Body of pancreas (tissue), 4 donors: ENCODE measurements at regions not wholly inside any gene's neighbourhood (a gene's known extent, or its start where the extent isn't known, plus 50 kb on each side); places are given as distances from the start of the nearest gene placed in this dataset.

Experiments
- ATAC-seq: fragments of 150-250 bp; one replicate; pipeline ENCODE4 v1.9.1; 2016
- DNase-seq, 4 donors: peaks; one replicate each; pipeline ENCODE4 v3.0.0-alpha.2; 2019
- H3K27ac ChIP-seq, 4 donors: fragments of 200-600 bp; sonication (generic); 1 replicate in 3 of 4; 2 replicates in 1 of 4; pipeline versions ENCODE4 v1.5.1 to v1.6.1; 2016 to 2019; ENCODE audit warnings: mild to moderate bottlenecking in 1 of 4, mixed read lengths in 1 of 4, moderate library complexity in 1 of 4
- H3K27me3 ChIP-seq, 2 donors: fragments of 200-600 bp; sonication (generic); one replicate each; pipeline ENCODE4 v1.6.0; 2016; ENCODE audit warnings: mild to moderate bottlenecking in 1 of 2
- H3K36me3 ChIP-seq, 2 donors: fragments of 200-600 bp; sonication (generic); replicated peaks in 1 of 2; 2 replicates each; pipeline ENCODE4 v1.5.1; 2016; ENCODE audit warnings: low read depth in 2 of 2; ENCODE audit not compliant: insufficient read depth in 1 of 2
- H3K4me1 ChIP-seq: fragments of 200-600 bp; sonication (generic); one replicate; pipeline ENCODE4 v1.6.0; 2016
- H3K4me3 ChIP-seq, 2 donors: fragments of 200-600 bp; sonication (generic); 1 replicate in 1 of 2; 2 replicates in 1 of 2; pipeline ENCODE4 v1.5.1; 2016 to 2019
- H3K9me3 ChIP-seq, 3 donors: fragments of 200-600 bp; sonication (generic); 1 replicate in 2 of 3; 2 replicates in 1 of 3; pipeline ENCODE4 v1.5.1; 2016
- POLR2A ChIP-seq, 3 donors: fragments of 450-650 bp; IDR thresholded peaks; one replicate each; pipeline ENCODE4 v1.6.1; 2016; ENCODE audit warnings: antibody characterized with exemption in 3 of 3, mild to moderate bottlenecking in 2 of 3
- WGBS, 2 donors: methylation state at CpG; one replicate each; pipeline ENCODE4 v1.1.5; 2017; 5-methylcytosine and 5-hydroxymethylcytosine counted together
- intact Hi-C: fragments of 100-400 bp; cut with DNase I; formaldehyde crosslinking; loops from one replicate; pipeline ENCODE4 v1.15.1; 2023
- TF ChIP-seq, protein P1 (sequence below), 7 experiments: fragments of 450-650 bp in 4 of 7; fragments of 200-600 bp in 3 of 7; sonication (generic) in 3 of 7; IDR thresholded peaks; one replicate each; pipeline ENCODE4 v1.5.1; 2016 to 2019; ENCODE audit warnings: antibody characterized with exemption in 7 of 7

DNA sequence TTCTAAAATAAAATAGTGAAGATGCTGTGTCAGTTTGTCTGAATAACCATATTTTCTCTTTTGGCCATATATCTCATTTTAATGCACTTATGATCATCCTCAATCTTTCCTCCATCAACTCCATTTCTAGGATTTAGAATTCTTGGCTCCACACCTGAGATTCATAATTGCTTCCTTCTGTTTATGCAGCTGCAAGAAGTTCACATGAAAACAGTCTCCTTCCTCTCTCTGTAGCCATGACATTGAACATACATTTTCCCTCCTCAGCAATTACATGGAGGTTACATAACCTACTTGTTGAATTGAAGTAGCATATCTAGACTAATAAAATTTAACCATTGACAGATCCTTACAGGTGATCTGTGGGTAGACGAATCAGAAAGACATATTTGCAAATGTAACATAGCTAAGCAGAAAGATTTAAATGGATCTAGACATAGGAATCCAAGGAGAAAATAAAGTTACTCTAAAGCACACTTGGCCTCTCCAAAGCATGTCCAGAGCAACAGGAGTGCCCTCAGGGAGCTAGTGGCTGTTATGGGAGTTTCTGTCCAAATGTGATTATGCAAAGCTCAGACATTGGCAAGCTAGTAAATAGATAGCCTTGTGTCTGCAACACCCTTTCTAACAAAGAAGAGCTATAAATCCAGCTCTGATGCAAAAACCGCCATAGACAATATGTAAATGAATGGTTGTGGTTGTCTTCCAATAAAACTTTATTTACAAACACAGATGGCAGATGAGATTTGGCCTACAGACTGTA is 119.9 kb upstream of the MPPED2 start:
- intact Hi-C loops, result no loop called here
- WGBS, 2 donors, result 63 to 64% methylated on average over 2 of the region's 2 CpGs
- no peak for TF ChIP-seq POLR2A (IDR thresholded peaks at IDR 0.05)
- TF ChIP-seq, protein P1, sequence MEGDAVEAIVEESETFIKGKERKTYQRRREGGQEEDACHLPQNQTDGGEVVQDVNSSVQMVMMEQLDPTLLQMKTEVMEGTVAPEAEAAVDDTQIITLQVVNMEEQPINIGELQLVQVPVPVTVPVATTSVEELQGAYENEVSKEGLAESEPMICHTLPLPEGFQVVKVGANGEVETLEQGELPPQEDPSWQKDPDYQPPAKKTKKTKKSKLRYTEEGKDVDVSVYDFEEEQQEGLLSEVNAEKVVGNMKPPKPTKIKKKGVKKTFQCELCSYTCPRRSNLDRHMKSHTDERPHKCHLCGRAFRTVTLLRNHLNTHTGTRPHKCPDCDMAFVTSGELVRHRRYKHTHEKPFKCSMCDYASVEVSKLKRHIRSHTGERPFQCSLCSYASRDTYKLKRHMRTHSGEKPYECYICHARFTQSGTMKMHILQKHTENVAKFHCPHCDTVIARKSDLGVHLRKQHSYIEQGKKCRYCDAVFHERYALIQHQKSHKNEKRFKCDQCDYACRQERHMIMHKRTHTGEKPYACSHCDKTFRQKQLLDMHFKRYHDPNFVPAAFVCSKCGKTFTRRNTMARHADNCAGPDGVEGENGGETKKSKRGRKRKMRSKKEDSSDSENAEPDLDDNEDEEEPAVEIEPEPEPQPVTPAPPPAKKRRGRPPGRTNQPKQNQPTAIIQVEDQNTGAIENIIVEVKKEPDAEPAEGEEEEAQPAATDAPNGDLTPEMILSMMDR (IDR thresholded peaks at IDR 0.05), result no peak
- Histone ChIP-seq H3K27ac (no peak overlapping the region), H3K36me3 (no peaks in the 10 kb centered on the region), H3K4me1 (no peaks in the 10 kb centered on the region), H3K9me3 (no peaks in the 10 kb centered on the region), H3K4me3 (no peak overlapping the region), H3K27me3 (no peaks in the 10 kb centered on the region)
- DNase-seq (no peak), ATAC-seq (no peak)

- no peak for DNase-seq
- intact Hi-C loops, result no loop called here
- Histone ChIP-seq H3K9me3 (no peaks in the 10 kb centered on the region), H3K4me1 (no peaks in the 10 kb centered on the region), H3K4me3 (no peak overlapping the region), H3K27ac (no peak overlapping the region), H3K36me3 (no peaks in the 10 kb centered on the region), H3K27me3 (no peaks in the 10 kb centered on the region)
- ATAC-seq, result no peak
- WGBS, 2 donors, result 77 to 79% methylated on average over 2 of the region's 2 CpGs
- no peak for TF ChIP-seq POLR2A (IDR thresholded peaks at IDR 0.05)
- TF ChIP-seq, protein P1 (IDR thresholded peaks at IDR 0.05), result no peak
Observed at GRCh38 chr11:30698425-30698824, 112.3 kb upstream of the MPPED2 start.

DNA sequence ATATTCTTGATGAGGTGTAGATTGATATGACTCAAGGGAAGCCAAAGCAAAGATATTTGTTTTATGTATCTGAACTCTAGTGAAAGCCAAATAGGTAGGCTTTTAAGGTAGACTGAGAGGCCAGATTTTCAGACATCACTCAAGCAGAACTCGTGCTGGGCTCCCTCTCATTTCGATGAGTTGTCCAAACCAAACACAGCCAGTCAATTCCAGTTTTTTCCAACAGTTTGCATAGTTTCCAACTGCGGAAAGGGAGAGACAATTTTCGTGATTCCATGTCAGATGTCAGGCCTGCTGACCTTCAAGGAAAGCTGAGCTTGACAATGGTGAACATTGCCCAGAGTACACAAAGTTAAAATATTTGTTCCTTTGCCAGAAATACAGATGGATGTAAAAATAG is 110.9 kb upstream of the MPPED2 start:
- Histone ChIP-seq H3K4me3 (no peak overlapping the region), H3K9me3 (no peaks in the 10 kb centered on the region), H3K27ac (no peak overlapping the region), H3K4me1 (no peaks in the 10 kb centered on the region), H3K36me3 (no peaks in the 10 kb centered on the region), H3K27me3 (no peaks in the 10 kb centered on the region)
- DNase-seq (no peak), ATAC-seq (no peak)
- TF ChIP-seq POLR2A (IDR thresholded peaks at IDR 0.05), result no peak
- TF ChIP-seq, protein P1 (IDR thresholded peaks at IDR 0.05), result no peak
- intact Hi-C loops, result no loop called here
- WGBS, 2 donors, result 43 to 50% methylated on average over 4 of the region's 4 CpGs

- no peak for TF ChIP-seq POLR2A (IDR thresholded peaks at IDR 0.05)
- TF ChIP-seq, protein P1 (IDR thresholded peaks at IDR 0.05), result no peak
- no peaks in the 10 kb centered on the region for H3K4me1 ChIP-seq
- no peaks in the 10 kb centered on the region for H3K36me3 ChIP-seq
- no peak overlapping the region for H3K27ac ChIP-seq
- DNase-seq (no peak), ATAC-seq (no peak)
- no peaks in the 10 kb centered on the region for H3K27me3 ChIP-seq
- H3K9me3 ChIP-seq, result no peaks in the 10 kb centered on the region
- intact Hi-C loops, result no loop called here
- WGBS, 2 donors, result 62 to 68% methylated on average over 2 of the region's 2 CpGs
- H3K4me3 ChIP-seq, result no peak overlapping the region
Observed at GRCh38 chr11:30684772-30685171, 98.6 kb upstream of the MPPED2 start.

DNA sequence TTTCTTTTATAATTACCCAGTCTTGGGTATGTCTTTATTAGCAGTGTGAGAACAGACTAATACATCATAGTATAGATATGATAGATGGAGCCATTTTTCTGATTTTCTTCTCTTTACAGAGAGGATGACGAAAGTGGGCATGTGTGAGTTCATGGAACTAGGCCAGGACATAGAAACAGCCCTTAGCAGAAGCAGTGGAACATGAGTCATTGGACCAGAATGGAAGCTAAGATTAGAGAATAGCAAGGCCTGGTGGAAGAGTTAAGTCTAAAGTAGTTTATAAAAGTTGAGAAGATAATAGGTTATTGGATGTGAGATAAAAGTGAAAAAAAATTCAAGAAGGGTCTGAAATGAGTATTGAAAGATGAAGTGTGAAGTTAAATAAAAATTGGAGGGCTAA is 97.0 kb upstream of the MPPED2 start:
- DNase-seq, result no peak
- intact Hi-C loops, result no loop called here
- no peak for TF ChIP-seq POLR2A (IDR thresholded peaks at IDR 0.05)
- TF ChIP-seq, protein P1 (IDR thresholded peaks at IDR 0.05), result no peak
- Histone ChIP-seq H3K27me3 (no peaks in the 10 kb centered on the region), H3K36me3 (no peaks in the 10 kb centered on the region), H3K27ac (no peak overlapping the region), H3K4me1 (no peaks in the 10 kb centered on the region), H3K4me3 (no peak overlapping the region), H3K9me3 (no peaks in the 10 kb centered on the region)
- no peak for ATAC-seq
- 79 to 87% methylated on average over 1 of the region's 1 CpG for WGBS, 2 donors
